DMS153 treated with DMSO at 0.1 percent for 48 hours (cell line): ENCODE measurements at regions not wholly inside any gene's neighbourhood (a gene's known extent, or its start where the extent isn't known, plus 50 kb on each side); places are given as distances from the start of the nearest gene placed in this dataset.
A peak's percentile ranks its signal among the peaks of the same experiment; 100 is the strongest.

Experiments used
- DNase-seq: peaks from one replicate; lab custom pipeline; 2025; ENCODE audit not compliant: unreplicated experiment; lab: John Stamatoyannopoulos, UW

- DNase-seq, result no peak
These were observed 70.8 kb upstream of the SIM2 start for GRCh38 chr21:36628106-36628505.

DNA sequence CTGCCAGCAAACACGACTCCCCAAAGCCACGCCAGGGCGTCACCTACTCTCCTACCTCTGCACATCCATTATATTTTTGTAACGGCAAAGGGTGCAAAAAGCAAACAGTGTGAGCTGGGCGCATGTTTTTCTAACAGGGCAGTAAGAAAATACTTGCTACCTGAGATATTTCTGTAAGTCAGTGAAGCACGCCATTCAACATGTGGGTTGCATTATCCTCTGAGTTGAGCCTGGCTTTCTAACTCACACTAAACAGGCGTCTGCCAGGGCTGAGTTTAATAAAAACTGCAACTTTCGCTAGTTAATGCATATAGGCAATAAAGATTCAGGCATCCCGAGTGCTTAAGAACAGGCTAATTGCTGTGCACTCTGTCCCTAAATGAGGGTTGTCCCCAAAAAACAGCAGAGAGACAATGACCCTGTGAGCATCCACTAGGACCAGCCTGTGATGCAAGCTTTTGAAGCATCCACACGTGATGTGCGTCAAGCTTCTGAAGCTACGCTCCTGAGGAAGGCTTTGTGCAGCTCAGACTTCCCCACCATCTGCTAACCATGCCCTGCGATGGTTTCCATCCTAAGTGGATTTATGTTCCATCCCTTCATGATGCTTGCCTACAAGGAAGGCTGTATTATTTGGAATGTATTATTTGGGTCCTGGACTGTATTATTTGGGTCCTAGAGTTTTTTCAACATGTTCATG is 70.0 kb upstream of the SIM2 start:
- no peak for DNase-seq

DNA sequence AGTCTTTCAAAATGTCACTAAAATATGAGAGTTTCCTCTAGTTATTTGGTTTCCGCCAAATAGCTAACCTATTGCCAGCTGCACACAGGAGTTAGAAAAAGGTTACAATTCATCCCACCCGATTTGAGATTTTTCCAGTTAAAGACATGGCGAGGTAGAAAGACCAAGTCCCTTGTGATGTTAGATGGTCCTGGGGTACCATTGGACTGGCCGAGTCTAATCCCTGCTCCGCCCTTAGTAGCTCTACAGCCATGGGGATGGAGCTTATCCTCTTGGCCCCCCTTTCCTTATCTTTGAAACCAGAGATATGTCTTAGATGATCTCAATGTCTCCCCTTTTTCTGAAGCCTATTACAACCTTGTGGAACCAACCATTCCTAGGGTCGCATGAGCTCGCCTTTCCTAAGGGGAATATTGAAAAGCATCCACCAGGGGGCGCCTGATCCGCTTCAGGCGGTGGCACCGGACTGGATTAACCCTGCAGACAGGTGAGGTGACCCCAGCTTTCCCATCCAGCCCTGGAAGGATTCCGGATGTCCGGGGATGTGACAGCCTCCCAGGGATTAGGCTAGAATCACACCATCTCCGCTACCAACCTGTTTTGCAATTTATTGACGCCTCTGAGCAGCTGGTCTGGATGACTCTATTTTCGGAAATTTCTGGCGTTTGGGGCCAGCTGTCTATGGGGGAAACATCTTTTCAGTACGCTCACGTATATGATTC is 68.3 kb upstream of the SIM2 start:
- peak; percentile 26 for DNase-seq

GRCh38 chr21:36636016-36636415 is 62.9 kb upstream of the SIM2 start:
- DNase-seq, result no peak

- DNase-seq, result no peak
These were observed 62.5 kb upstream of the SIM2 start for GRCh38 chr21:36636439-36636838.

DNA sequence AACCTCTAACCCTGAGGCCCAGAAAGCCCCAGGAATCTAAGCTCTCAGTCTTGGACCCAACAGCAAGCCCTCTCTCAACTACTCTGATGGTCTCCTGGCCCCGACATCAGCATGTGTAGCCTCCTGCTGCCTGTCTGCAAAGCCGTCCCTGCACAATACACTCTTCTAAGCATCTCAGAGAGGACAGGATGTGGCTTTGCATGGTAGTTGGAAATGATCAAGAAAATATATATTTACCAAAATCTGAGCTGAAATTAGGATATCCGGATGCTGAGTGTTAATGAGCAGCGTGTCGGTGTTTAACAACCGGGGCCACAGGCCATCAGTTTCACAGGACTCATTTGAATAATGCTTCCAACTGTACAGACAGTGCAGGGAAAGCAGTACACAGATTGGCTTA is 59.1 kb upstream of the SIM2 start:
- no peak for DNase-seq

DNA sequence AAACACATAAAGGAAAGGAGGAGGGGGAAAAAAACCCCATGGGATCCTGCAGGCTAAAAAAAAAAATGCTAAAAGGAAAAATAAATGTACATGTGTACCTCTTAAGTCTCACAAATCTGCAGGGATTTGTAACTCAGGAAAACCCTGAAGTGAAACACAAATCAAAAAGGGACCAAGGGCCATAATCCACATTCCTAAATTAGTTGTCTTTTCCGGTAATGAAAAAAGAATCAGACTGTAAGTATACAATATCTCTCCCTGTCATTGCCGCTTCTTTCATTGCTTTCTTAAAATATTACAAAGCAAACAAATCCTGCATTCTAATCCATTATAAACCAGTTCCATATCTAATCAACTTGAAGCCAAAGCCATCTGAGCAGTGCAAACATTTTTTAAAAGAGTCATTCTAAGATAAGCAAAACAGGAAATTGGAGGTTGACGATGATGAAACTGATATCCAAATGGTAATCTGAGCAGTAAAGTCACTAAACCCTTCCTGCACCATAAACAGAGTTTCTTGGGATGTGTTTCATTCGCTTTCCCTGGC is 58.7 kb upstream of the SIM2 start:
- DNase-seq, result peak; percentile 12

- no peak for DNase-seq
These were observed 58.1 kb upstream of the SIM2 start for GRCh38 chr21:36640721-36641244.

DNA sequence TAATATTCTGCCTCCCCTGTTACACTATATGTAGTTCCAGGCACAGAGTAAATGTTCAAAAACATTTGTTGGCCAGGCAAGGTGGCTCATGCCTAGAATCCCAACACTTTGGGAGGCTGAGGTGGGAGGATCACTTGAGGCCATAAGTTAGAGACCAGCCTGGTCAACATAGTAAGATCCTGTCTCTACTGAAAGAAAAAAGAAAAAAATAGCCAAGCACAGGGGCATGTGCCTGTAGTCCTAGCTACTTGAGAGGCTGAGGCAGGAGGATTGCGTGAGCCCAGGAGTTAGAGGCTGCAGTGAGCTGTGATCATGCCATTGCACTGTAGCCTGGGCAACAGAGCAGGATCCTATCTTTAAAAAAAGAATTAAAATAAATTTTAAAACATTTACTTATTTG is 57.6 kb upstream of the SIM2 start:
- no peak for DNase-seq

DNA sequence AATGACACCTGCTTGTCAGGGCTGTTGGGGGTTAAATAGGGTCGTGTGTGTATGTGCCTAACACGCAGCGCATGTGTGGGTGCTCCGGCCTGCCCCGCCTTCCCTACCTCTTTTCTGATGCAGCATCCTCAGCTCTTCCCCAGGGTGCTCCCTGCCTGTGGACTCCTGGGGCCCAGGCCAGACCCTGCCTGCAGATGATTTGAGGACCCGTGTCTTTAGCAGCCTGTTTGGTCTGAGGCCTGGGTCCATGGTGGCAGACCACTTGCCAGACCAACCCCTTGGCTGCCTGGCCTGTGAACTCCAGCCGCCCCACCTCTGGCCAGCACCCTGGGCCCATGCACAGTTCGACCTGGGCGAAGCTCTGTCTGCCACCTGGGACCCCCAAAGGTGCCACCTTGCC is 57.0 kb upstream of the SIM2 start:
- no peak for DNase-seq

- no peak for DNase-seq
These were observed 56.1 kb upstream of the SIM2 start for GRCh38 chr21:36642777-36643176.

GRCh38 chr21:36643374-36644250 is 55.3 kb upstream of the SIM2 start:
- no peak for DNase-seq

GRCh38 chr21:36646011-36646410 is 52.9 kb upstream of the SIM2 start:
- no peak for DNase-seq

- DNase-seq, result no peak
These were observed 52.3 kb upstream of the SIM2 start for GRCh38 chr21:36646645-36647044.

DNA sequence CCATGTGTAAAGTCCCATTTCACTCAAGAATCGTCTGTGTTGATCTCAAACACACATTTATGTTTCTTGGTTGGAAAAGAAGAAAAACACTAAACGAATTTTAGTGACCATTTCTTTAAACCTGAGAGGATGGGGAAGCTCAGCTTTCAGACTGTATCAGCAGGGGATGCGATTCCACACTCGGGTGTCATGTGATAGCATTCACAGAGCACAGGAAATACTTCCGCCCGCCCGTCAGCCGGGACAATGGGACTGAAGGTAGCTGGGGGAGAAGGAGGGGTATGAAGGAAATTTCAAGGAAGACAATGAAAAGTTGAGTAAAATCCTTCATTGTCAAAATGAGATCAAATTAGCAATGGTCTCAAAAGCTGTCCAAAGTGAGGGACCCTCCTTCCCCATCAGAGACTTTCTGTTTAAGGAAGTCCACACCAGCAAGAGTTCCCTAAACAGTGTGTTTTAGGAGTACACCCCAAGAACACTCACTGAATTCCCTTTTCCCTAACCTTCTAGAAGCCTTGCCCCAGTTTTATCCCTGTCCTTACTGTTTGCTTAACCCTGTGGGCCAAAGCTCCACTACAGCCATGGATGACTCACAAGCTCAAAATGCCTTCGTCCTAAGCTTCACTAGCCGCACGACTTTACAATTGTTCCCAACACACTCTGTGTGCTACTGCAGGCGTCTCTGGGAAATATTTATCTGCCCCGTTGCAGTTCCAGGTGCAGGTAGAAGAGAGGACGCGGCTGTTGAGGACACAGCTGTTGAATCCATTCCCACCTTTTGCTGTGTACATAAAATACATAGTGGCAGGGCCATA is 51.4 kb upstream of the SIM2 start:
- no peak for DNase-seq
